NT2/D1 (cell line): ENCODE measurements at regions not wholly inside any gene's neighbourhood (a gene's known extent, or its start where the extent isn't known, plus 50 kb on each side); places are given as distances from the start of the nearest gene placed in this dataset.

Experiments
- DNase-seq: peaks from one replicate; pipeline ENCODE4 v3.0.0-alpha.2; 2011; ENCODE audit warnings: low read depth, low spot score
- H3K27me3 ChIP-seq: 2 replicates; pipeline ENCODE4 v1.6.0; 2011; ENCODE audit warnings: mild to moderate bottlenecking; ENCODE audit not compliant: insufficient read length, insufficient read depth
- H3K36me3 ChIP-seq: 2 replicates; pipeline ENCODE4 v1.6.1; 2011; ENCODE audit warnings: mild to moderate bottlenecking, low read length, mixed read lengths; ENCODE audit not compliant: insufficient read depth, insufficient read length
- H3K4me1 ChIP-seq: 2 replicates; pipeline ENCODE4 v1.5.1; 2011; ENCODE audit not compliant: insufficient read depth, insufficient read length
- H3K4me3 ChIP-seq: 2 replicates; pipeline ENCODE4 v1.5.1; 2011; ENCODE audit warnings: low read depth; ENCODE audit not compliant: insufficient read length
- H3K9ac ChIP-seq: 2 replicates; pipeline ENCODE4 v1.6.0; 2011; ENCODE audit warnings: low read depth; ENCODE audit not compliant: insufficient read length
- H3K9me3 ChIP-seq: 2 replicates; pipeline ENCODE4 v1.5.1; 2011; ENCODE audit warnings: mild to moderate bottlenecking, low read length; ENCODE audit not compliant: insufficient read depth
- SUZ12 ChIP-seq: IDR thresholded peaks from 2 replicates; pipeline ENCODE4 v1.6.1; 2011; ENCODE audit not compliant: insufficient read length, insufficient read depth; ENCODE audit errors: extremely low read depth
- YY1 ChIP-seq: IDR thresholded peaks from 2 replicates; pipeline ENCODE4 v1.6.1; 2011; ENCODE audit not compliant: insufficient read length, insufficient read depth
- ZNF274 ChIP-seq: IDR thresholded peaks from 2 replicates; pipeline ENCODE4 v1.6.1; 2011; ENCODE audit warnings: mild to moderate bottlenecking, low read depth, low read length

- Histone ChIP-seq H3K4me1 (no peaks in the 10 kb centered on the region), H3K4me3 (no peak overlapping the region), H3K9ac (no peak overlapping the region), H3K27me3 (no peaks in the 10 kb centered on the region), H3K9me3 (peaks cover 8% of the 10 kb centered on the region; the same call in 1 of the 2 replicates), H3K36me3 (no peaks in the 10 kb centered on the region)
- TF ChIP-seq SUZ12 (no peak), ZNF274 (no peak), YY1 (no peak)
- DNase-seq: no peak
These were observed 681.1 kb downstream of the LTN1 start for GRCh38 chr21:28311411-28312190.

- no peak for DNase-seq
- no peaks in the 10 kb centered on the region for H3K4me1 ChIP-seq
- H3K9ac ChIP-seq: no peak overlapping the region
- H3K9me3 ChIP-seq: peaks cover 8% of the 10 kb centered on the region; the same call in 1 of the 2 replicates
- no peak for TF ChIP-seq YY1
- no peak for TF ChIP-seq ZNF274
- no peak for TF ChIP-seq SUZ12
- no peak overlapping the region for H3K4me3 ChIP-seq
- H3K27me3 ChIP-seq: no peaks in the 10 kb centered on the region
- no peaks in the 10 kb centered on the region for H3K36me3 ChIP-seq
These were observed 682.0 kb downstream of the LTN1 start for GRCh38 chr21:28310711-28311110.

- no peaks in the 10 kb centered on the region for H3K36me3 ChIP-seq
- TF ChIP-seq YY1 (no peak), SUZ12 (no peak), ZNF274 (no peak)
- peaks cover 8% of the 10 kb centered on the region; the same call in 1 of the 2 replicates for H3K9me3 ChIP-seq
- no peaks in the 10 kb centered on the region for H3K4me1 ChIP-seq
- no peak overlapping the region for H3K9ac ChIP-seq
- no peak overlapping the region for H3K4me3 ChIP-seq
- no peak for DNase-seq
- H3K27me3 ChIP-seq: no peaks in the 10 kb centered on the region
These were observed 682.4 kb downstream of the LTN1 start for GRCh38 chr21:28310171-28310685.

- no peaks in the 10 kb centered on the region for H3K36me3 ChIP-seq
- peaks cover 8% of the 10 kb centered on the region; the same call in 1 of the 2 replicates for H3K9me3 ChIP-seq
- H3K4me1 ChIP-seq: no peaks in the 10 kb centered on the region
- H3K27me3 ChIP-seq: no peaks in the 10 kb centered on the region
- no peak overlapping the region for H3K9ac ChIP-seq
- H3K4me3 ChIP-seq: no peak overlapping the region
- TF ChIP-seq ZNF274 (no peak), YY1 (no peak), SUZ12 (no peak)
- no peak for DNase-seq
These were observed 683.1 kb downstream of the LTN1 start for GRCh38 chr21:28309596-28309995.

- Histone ChIP-seq H3K27me3 (no peaks in the 10 kb centered on the region), H3K9me3 (peaks cover 8% of the 10 kb centered on the region; the same call in 1 of the 2 replicates), H3K4me3 (no peak overlapping the region), H3K36me3 (no peaks in the 10 kb centered on the region), H3K9ac (no peak overlapping the region), H3K4me1 (no peaks in the 10 kb centered on the region)
- TF ChIP-seq SUZ12 (no peak), YY1 (no peak), ZNF274 (no peak)
- DNase-seq: no peak
These were observed 684.2 kb downstream of the LTN1 start for GRCh38 chr21:28308516-28308915.

- TF ChIP-seq ZNF274: no peak
- TF ChIP-seq SUZ12: no peak
- TF ChIP-seq YY1: no peak
- H3K27me3 ChIP-seq: no peaks in the 10 kb centered on the region
- DNase-seq: no peak
These were observed 692.7 kb downstream of the LTN1 start for GRCh38 chr21:28299946-28300345.

GRCh38 chr21:28298251-28298672, 694.4 kb downstream of the LTN1 start:
- no peak overlapping the region for H3K9ac ChIP-seq
- no peak overlapping the region for H3K4me3 ChIP-seq
- no peak for DNase-seq
- no peak for TF ChIP-seq YY1
- TF ChIP-seq ZNF274: no peak
- no peak for TF ChIP-seq SUZ12
- H3K27me3 ChIP-seq: no peaks in the 10 kb centered on the region
- H3K9me3 ChIP-seq: no peaks in the 10 kb centered on the region
- no peaks in the 10 kb centered on the region for H3K4me1 ChIP-seq
- H3K36me3 ChIP-seq: no peaks in the 10 kb centered on the region

More at GRCh38 chr21:28299946-28300345, 692.7 kb downstream of the LTN1 start:
- no peak overlapping the region for H3K9ac ChIP-seq
- no peaks in the 10 kb centered on the region for H3K9me3 ChIP-seq
- H3K4me1 ChIP-seq: no peaks in the 10 kb centered on the region
- H3K36me3 ChIP-seq: no peaks in the 10 kb centered on the region
- H3K4me3 ChIP-seq: no peak overlapping the region
